ENCODE measurements at regions not wholly inside any gene's neighbourhood (a gene's known extent, or its start where the extent isn't known, plus 50 kb on each side); places are given as distances from the start of the nearest gene placed in this dataset.

- no peaks in the 10 kb centered on the region for H3K9me3 ChIP-seq (ENCODE audit: control insufficient read depth, low read length)
- no peak overlapping the region for H3K9ac ChIP-seq (ENCODE audit: low read length)
- H3K36me3 ChIP-seq (ENCODE audit: control insufficient read depth, insufficient read depth, low read length): no peaks in the 10 kb centered on the region
- no peaks in the 10 kb centered on the region for H3K27me3 ChIP-seq (ENCODE audit: control insufficient read depth, insufficient read depth, low read length)
- no peaks in the 10 kb centered on the region for H3K4me1 ChIP-seq (ENCODE audit: control insufficient read depth, insufficient read depth, low read length)
- H3K4me3 ChIP-seq (ENCODE audit: low read length): no peak overlapping the region
Observed at GRCh38 chr3:104676241-104676640, 690.5 kb upstream of the ALCAM start.

GRCh38 chr3:104677932-104678331 lies 688.8 kb upstream of the ALCAM start:
- Histone ChIP-seq H3K36me3 (ENCODE audit: control insufficient read depth, insufficient read depth, low read length) (no peaks in the 10 kb centered on the region), H3K9ac (ENCODE audit: low read length) (no peak overlapping the region), H3K9me3 (ENCODE audit: control insufficient read depth, low read length) (no peaks in the 10 kb centered on the region), H3K4me1 (ENCODE audit: control insufficient read depth, insufficient read depth, low read length) (no peaks in the 10 kb centered on the region), H3K4me3 (ENCODE audit: low read length) (no peak overlapping the region), H3K27me3 (ENCODE audit: control insufficient read depth, insufficient read depth, low read length) (no peaks in the 10 kb centered on the region)

GRCh38 chr3:104685492-104685891 lies 681.2 kb upstream of the ALCAM start:
- Histone ChIP-seq H3K27me3 (ENCODE audit: control insufficient read depth, insufficient read depth, low read length) (no peaks in the 10 kb centered on the region), H3K4me3 (ENCODE audit: low read length) (no peak overlapping the region), H3K4me1 (ENCODE audit: control insufficient read depth, insufficient read depth, low read length) (no peaks in the 10 kb centered on the region), H3K36me3 (ENCODE audit: control insufficient read depth, insufficient read depth, low read length) (no peaks in the 10 kb centered on the region), H3K9me3 (ENCODE audit: control insufficient read depth, low read length) (no peaks in the 10 kb centered on the region), H3K9ac (ENCODE audit: low read length) (no peak overlapping the region)

GRCh38 chr3:104687362-104687761 lies 679.3 kb upstream of the ALCAM start:
- Histone ChIP-seq H3K9ac (ENCODE audit: low read length) (no peak overlapping the region), H3K36me3 (ENCODE audit: control insufficient read depth, insufficient read depth, low read length) (no peaks in the 10 kb centered on the region), H3K9me3 (ENCODE audit: control insufficient read depth, low read length) (no peaks in the 10 kb centered on the region), H3K27me3 (ENCODE audit: control insufficient read depth, insufficient read depth, low read length) (no peaks in the 10 kb centered on the region), H3K4me3 (ENCODE audit: low read length) (no peak overlapping the region), H3K4me1 (ENCODE audit: control insufficient read depth, insufficient read depth, low read length) (no peaks in the 10 kb centered on the region)

- Histone ChIP-seq H3K9me3 (ENCODE audit: control insufficient read depth, low read length) (no peaks in the 10 kb centered on the region), H3K4me3 (ENCODE audit: low read length) (no peak overlapping the region), H3K9ac (ENCODE audit: low read length) (no peak overlapping the region), H3K36me3 (ENCODE audit: control insufficient read depth, insufficient read depth, low read length) (no peaks in the 10 kb centered on the region), H3K27me3 (ENCODE audit: control insufficient read depth, insufficient read depth, low read length) (no peaks in the 10 kb centered on the region), H3K4me1 (ENCODE audit: control insufficient read depth, insufficient read depth, low read length) (no peaks in the 10 kb centered on the region)
Observed at GRCh38 chr3:104696470-104696869, 670.2 kb upstream of the ALCAM start.

GRCh38 chr3:104711406-104711805 lies 655.3 kb upstream of the ALCAM start:
- no peaks in the 10 kb centered on the region for H3K36me3 ChIP-seq (ENCODE audit: control insufficient read depth, insufficient read depth, low read length)
- no peaks in the 10 kb centered on the region for H3K9me3 ChIP-seq (ENCODE audit: control insufficient read depth, low read length)
- H3K9ac ChIP-seq (ENCODE audit: low read length): no peak overlapping the region
- no peaks in the 10 kb centered on the region for H3K4me1 ChIP-seq (ENCODE audit: control insufficient read depth, insufficient read depth, low read length)
- no peaks in the 10 kb centered on the region for H3K27me3 ChIP-seq (ENCODE audit: control insufficient read depth, insufficient read depth, low read length)
- no peak overlapping the region for H3K4me3 ChIP-seq (ENCODE audit: low read length)

- Histone ChIP-seq H3K36me3 (ENCODE audit: control insufficient read depth, insufficient read depth, low read length) (no peaks in the 10 kb centered on the region), H3K27me3 (ENCODE audit: control insufficient read depth, insufficient read depth, low read length) (no peaks in the 10 kb centered on the region), H3K4me1 (ENCODE audit: control insufficient read depth, insufficient read depth, low read length) (no peaks in the 10 kb centered on the region), H3K4me3 (ENCODE audit: low read length) (no peak overlapping the region), H3K9me3 (ENCODE audit: control insufficient read depth, low read length) (no peaks in the 10 kb centered on the region), H3K9ac (ENCODE audit: low read length) (no peak overlapping the region)
Observed at GRCh38 chr3:104715972-104716371, 650.7 kb upstream of the ALCAM start.

- Histone ChIP-seq H3K27me3 (ENCODE audit: control insufficient read depth, insufficient read depth, low read length) (no peaks in the 10 kb centered on the region), H3K36me3 (ENCODE audit: control insufficient read depth, insufficient read depth, low read length) (no peaks in the 10 kb centered on the region), H3K4me1 (ENCODE audit: control insufficient read depth, insufficient read depth, low read length) (no peaks in the 10 kb centered on the region), H3K4me3 (ENCODE audit: low read length) (no peak overlapping the region), H3K9ac (ENCODE audit: low read length) (no peak overlapping the region), H3K9me3 (ENCODE audit: control insufficient read depth, low read length) (no peaks in the 10 kb centered on the region)
Observed at GRCh38 chr3:104717828-104718196, 648.9 kb upstream of the ALCAM start.

GRCh38 chr3:104723000-104723399 lies 643.7 kb upstream of the ALCAM start:
- no peak overlapping the region for H3K4me3 ChIP-seq (ENCODE audit: low read length)
- H3K9ac ChIP-seq (ENCODE audit: low read length): no peak overlapping the region
- no peaks in the 10 kb centered on the region for H3K27me3 ChIP-seq (ENCODE audit: control insufficient read depth, insufficient read depth, low read length)
- H3K36me3 ChIP-seq (ENCODE audit: control insufficient read depth, insufficient read depth, low read length): no peaks in the 10 kb centered on the region
- H3K9me3 ChIP-seq (ENCODE audit: control insufficient read depth, low read length): no peaks in the 10 kb centered on the region
- H3K4me1 ChIP-seq (ENCODE audit: control insufficient read depth, insufficient read depth, low read length): no peaks in the 10 kb centered on the region

- Histone ChIP-seq H3K4me1 (ENCODE audit: control insufficient read depth, insufficient read depth, low read length) (no peaks in the 10 kb centered on the region), H3K27me3 (ENCODE audit: control insufficient read depth, insufficient read depth, low read length) (no peaks in the 10 kb centered on the region), H3K9me3 (ENCODE audit: control insufficient read depth, low read length) (no peaks in the 10 kb centered on the region), H3K36me3 (ENCODE audit: control insufficient read depth, insufficient read depth, low read length) (no peaks in the 10 kb centered on the region), H3K9ac (ENCODE audit: low read length) (no peak overlapping the region), H3K4me3 (ENCODE audit: low read length) (no peak overlapping the region)
Observed at GRCh38 chr3:104731074-104731473, 635.6 kb upstream of the ALCAM start.

GRCh38 chr3:104734627-104735026 lies 632.1 kb upstream of the ALCAM start:
- H3K27me3 ChIP-seq (ENCODE audit: control insufficient read depth, insufficient read depth, low read length): no peaks in the 10 kb centered on the region
- H3K4me3 ChIP-seq (ENCODE audit: low read length): no peak overlapping the region
- no peaks in the 10 kb centered on the region for H3K9me3 ChIP-seq (ENCODE audit: control insufficient read depth, low read length)
- no peaks in the 10 kb centered on the region for H3K4me1 ChIP-seq (ENCODE audit: control insufficient read depth, insufficient read depth, low read length)
- H3K9ac ChIP-seq (ENCODE audit: low read length): no peak overlapping the region
- H3K36me3 ChIP-seq (ENCODE audit: control insufficient read depth, insufficient read depth, low read length): no peaks in the 10 kb centered on the region

GRCh38 chr3:104735691-104736090 lies 631.0 kb upstream of the ALCAM start:
- Histone ChIP-seq H3K9me3 (ENCODE audit: control insufficient read depth, low read length) (no peaks in the 10 kb centered on the region), H3K36me3 (ENCODE audit: control insufficient read depth, insufficient read depth, low read length) (no peaks in the 10 kb centered on the region), H3K4me1 (ENCODE audit: control insufficient read depth, insufficient read depth, low read length) (no peaks in the 10 kb centered on the region), H3K27me3 (ENCODE audit: control insufficient read depth, insufficient read depth, low read length) (no peaks in the 10 kb centered on the region), H3K9ac (ENCODE audit: low read length) (no peak overlapping the region), H3K4me3 (ENCODE audit: low read length) (no peak overlapping the region)

GRCh38 chr3:104738271-104738670 lies 628.4 kb upstream of the ALCAM start:
- H3K9ac ChIP-seq (ENCODE audit: low read length): no peak overlapping the region
- no peaks in the 10 kb centered on the region for H3K9me3 ChIP-seq (ENCODE audit: control insufficient read depth, low read length)
- no peaks in the 10 kb centered on the region for H3K4me1 ChIP-seq (ENCODE audit: control insufficient read depth, insufficient read depth, low read length)
- H3K27me3 ChIP-seq (ENCODE audit: control insufficient read depth, insufficient read depth, low read length): no peaks in the 10 kb centered on the region
- no peaks in the 10 kb centered on the region for H3K36me3 ChIP-seq (ENCODE audit: control insufficient read depth, insufficient read depth, low read length)
- no peak overlapping the region for H3K4me3 ChIP-seq (ENCODE audit: low read length)
